IPS DF 4.7 (cell line): ENCODE measurements at regions not wholly inside any gene's neighbourhood (a gene's known extent, or its start where the extent isn't known, plus 50 kb on each side); places are given as distances from the start of the nearest gene placed in this dataset.
A peak's percentile ranks its signal among the peaks of the same experiment; 100 is the strongest.
"Not testable (repeated sequence)": the region's sequence is repeated elsewhere in the genome, so short reads cannot be mapped to it uniquely, and the experiment has no call there.

Experiments used
- DNase-seq: peaks from one replicate; pipeline ENCODE4 v3.0.0-alpha.2; 2013; ENCODE audit warnings: low spot score; ENCODE audit errors: extremely low read depth

GRCh38 chr14:106094654-106095189 lies 568.3 kb downstream of the TMEM121 start:
- DNase-seq, result peak; percentile 0

GRCh38 chr14:106107703-106108102 lies 581.3 kb downstream of the TMEM121 start:
- DNase-seq, result no peak

GRCh38 chr14:106109337-106109736 lies 583.0 kb downstream of the TMEM121 start:
- no peak for DNase-seq

DNA sequence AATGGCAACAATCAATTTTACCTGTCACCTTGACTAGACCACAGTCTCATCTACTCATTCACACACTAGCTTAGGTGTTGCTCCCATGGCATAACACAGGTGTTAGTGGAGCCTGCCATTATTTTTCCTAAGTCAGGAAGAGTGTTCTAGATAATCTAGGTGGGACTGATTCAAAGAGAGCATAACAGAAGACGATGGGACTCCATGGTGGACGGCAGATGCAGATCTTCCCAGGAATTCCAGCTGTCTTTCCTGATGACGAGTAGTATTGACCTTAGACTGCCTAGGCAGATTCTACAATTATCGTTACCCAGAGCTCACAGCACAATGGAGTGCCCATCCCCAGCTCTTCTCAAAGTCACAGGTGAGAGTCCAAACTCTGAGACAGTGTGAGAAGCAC lies 589.0 kb downstream of the TMEM121 start:
- no peak for DNase-seq

DNA sequence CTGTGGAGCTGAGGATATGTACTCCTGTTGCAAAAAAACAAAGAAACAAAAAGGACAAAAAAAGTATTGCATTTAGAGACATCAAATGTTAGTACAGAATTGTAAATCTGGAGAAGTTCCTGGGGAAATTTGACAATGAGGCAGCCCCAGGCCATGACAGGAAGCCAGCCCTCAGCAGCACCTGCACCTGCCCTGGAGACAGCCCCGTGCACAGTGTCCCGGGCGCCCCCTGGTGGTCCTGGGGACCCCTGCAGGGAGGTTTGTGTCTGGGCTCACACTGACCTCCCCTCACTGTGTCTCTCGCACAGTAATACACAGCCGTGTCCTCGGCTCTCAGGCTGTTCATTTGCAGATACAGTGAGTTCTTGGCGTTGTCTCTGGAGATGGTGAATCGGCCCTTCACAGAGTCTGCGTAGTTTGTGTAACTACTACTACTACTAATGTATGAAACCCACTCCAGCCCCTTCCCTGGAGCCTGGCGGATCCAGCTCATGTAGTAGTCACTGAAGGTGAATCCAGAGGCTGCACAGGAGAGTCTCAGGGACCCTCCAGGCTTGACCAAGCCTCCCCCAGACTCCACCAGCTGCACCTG lies 590.1 kb downstream of the TMEM121 start:
- not testable (repeated sequence) for DNase-seq

GRCh38 chr14:106120101-106120500 lies 593.7 kb downstream of the TMEM121 start:
- DNase-seq, result no peak

DNA sequence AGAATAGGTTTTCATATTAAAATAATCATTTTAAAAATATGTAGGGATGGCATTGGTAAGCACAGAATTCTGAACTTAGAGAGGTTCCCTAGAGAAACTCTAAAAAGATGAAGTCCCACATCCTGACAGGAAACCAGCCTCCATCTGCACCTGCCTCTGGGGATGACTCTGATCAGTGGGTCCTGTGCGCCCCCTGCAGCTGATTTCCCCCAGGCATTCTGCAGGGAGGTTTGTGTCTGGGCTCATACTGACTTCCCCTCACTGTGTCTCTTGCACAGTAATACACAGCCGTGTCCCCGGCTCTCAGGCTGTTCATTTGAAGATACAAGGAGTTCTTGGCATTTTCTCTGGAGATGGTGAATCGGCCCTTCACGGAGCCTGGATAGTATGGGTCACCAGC lies 602.9 kb downstream of the TMEM121 start:
- no peak for DNase-seq

DNA sequence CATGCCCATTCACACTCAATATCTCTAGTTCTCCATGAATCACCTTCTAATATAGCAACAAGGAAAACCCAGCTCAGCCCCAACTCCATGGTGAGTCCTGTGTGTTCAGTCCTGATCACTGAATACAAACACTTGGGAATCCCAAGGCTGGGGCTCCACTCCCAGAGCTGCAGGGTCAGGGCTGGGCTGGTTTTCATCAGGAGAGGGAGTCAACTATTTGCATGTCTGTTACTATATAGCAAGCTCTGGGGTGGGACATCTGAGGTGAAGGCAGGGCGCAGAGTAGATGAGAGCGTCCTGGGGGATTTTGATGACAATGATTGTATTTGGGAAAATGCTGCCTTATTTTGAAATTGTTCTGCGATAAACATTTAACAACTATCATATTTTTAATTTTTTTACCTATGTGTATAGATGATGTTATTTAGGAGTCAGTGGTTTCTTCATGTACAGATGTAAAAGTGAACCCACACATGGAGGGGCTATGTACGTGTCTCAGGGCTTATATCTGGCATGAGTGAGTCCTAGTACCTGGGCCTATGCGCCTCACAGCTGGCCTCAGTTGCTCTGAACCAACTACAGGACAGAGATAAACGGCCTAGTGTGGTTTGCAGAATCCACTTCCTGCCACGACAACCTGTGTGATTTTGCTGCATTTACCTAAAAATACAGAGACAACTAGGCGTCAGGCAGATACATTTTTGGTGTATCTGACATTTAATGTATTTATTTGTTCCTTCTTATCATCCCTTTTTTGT lies 603.7 kb downstream of the TMEM121 start:
- not testable (repeated sequence) for DNase-seq

GRCh38 chr14:106133126-106133525 lies 606.7 kb downstream of the TMEM121 start:
- not testable (repeated sequence) for DNase-seq

GRCh38 chr14:106134886-106135285 lies 608.5 kb downstream of the TMEM121 start:
- no peak for DNase-seq

- DNase-seq, result no peak
Measured at GRCh38 chr14:106141242-106142220, 615.1 kb downstream of the TMEM121 start.

DNA sequence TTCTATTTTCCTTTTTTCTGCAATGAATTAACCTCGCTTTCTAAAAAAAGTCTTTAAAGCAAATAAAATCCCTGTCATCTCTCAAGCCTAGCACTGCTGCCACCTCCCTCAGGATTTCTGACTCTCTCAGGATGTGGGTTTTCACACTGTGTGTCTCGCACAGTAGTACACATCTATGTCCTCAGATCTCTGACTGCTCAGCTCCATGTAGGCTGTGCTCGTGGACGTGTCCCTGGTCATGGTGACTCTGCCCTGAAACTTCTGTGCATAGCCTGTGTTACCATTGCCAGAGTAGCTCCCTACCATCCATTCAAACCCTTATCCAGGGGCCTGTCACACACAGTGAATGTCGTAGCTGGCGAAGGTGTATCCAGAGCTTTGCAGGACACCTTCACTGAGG lies 619.3 kb downstream of the TMEM121 start:
- DNase-seq, result not testable (repeated sequence)

DNA sequence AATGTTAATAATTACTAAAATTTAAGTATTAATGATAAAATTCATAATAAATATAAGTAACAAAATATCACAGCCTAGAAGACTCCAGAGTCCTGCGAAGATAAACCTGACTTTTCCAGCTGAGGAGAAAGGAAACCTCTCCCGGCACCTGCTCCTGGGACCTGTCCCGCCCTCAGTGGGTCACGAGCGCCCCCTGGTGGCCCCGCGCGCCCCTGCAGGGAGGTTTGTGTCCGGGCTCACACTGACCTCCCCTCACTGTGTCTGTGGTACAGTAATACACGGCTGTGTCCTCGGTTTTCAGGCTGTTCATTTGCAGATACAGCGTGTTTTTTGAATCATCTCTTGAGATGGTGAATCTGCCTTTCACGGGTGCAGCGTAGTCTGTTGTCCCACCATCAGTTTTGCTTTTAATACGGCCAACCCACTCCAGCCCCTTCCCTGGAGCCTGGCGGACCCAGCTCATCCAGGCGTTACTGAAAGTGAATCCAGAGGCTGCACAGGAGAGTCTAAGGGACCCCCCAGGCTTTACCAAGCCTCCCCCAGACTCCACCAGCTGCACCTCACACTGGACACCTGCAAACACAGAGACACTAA lies 627.1 kb downstream of the TMEM121 start:
- not testable (repeated sequence) for DNase-seq

DNA sequence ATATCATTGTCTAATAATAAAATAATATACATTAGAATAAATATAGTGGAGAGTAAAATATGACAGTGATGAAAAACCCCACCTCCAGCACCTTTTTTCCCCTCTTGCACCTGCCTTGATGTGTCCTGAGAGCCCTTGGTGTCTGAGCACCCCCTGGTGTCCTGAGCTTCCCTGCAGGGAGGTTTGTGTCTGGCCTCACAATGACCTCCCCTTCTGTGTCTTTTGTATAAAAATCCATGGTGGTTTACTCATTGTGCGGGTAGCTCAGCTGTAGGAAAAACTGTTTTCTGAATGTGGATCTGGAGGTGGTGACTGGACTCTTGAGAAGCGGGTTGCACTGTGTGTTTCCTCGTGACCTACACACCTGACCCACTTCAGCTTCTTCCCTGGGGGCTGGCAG lies 636.9 kb downstream of the TMEM121 start:
- DNase-seq, result no peak

DNA sequence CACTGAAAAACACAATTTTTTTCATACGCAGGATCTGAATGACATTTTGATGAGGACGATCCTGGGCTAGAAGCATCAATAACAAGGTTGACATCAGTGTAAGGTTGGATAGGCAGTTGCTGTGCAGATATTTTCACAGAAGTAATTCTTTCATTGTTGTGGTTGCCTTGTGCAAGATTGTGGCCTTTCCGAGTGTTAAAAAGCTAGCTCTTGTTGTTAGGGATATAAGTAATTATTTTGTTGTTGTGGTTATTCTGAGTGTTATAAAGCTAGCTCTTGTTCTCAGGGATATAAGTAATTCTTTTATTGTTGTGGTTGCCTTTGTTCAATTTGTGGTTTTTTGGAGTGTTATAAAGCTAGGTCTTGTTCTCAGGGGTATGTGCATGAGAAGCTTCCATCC lies 637.4 kb downstream of the TMEM121 start:
- not testable (repeated sequence) for DNase-seq

DNA sequence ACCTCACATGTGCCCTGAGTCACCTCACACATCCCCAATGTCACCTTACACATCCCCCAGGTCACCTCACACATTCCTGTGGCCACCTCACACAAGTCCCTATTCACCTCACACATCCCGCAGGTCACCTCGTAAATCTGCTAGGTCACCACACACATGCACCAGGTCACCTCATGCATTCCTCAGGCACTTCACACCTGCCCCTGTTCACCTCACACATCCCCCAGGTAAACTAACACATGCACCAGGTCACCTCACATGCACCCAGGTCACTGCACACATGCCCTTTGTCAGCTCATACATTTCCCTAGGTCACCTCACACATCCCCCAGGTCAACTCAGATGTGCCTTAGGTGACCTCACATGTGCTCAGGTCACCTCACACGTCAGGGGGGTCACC lies 639.8 kb downstream of the TMEM121 start:
- DNase-seq, result no peak

DNA sequence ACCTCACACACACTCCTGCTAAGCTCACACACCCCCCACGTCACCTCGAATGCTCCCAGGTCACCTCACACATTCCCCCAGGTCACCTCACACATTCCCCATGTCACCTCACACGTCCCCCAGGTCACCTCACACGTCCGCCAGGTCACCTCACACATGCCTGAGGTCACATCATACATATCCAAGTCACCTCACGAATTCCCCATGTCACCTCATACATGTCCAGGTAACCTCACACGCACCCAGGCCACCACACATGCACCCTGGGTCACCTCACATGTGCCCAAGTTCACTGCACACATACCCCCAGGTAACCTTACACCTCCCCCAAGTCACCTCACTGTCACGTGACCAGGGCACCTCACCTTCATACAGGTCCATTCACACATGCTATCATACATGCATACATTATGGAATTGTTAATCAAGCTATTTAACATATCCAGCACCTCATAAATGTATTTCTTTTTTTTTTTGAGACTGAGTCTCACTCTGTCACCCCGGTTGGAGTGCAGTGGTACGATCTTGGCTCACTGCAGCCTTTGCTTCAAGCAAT lies 640.3 kb downstream of the TMEM121 start:
- no peak for DNase-seq

GRCh38 chr14:106170163-106170658 lies 643.8 kb downstream of the TMEM121 start:
- not testable (repeated sequence) for DNase-seq

DNA sequence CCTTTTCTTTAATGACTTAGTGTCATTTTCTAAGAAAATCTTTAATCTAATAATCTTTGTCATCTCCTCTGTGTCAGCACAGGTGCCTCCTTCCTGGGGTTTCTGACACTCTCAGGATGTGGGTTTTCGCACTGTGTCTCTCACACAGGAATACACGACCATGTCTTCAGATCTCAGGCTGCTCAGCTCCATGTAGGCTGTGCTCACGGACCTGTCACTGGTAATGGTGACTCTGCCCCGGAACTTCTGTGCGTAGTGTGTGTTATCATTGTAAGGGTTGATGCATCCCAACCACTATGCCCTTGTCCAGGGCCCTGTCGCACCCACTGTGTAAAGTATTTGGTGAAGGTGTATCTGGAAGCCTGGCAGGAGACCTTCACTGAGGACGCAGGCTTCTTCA lies 647.8 kb downstream of the TMEM121 start:
- DNase-seq, result no peak
